ENCODE measurements at regions not wholly inside any gene's neighbourhood (a gene's known extent, or its start where the extent isn't known, plus 50 kb on each side); places are given as distances from the start of the nearest gene placed in this dataset.

- TF ChIP-seq RAD21 (IDR thresholded peaks at IDR 0.05; ENCODE audit: low read depth) (no peak), EP300 (IDR thresholded peaks at IDR 0.05; ENCODE audit: borderline replicate concordance) (no peak), CREB1 (IDR thresholded peaks at IDR 0.05; ENCODE audit: low read depth) (no peak)
Observed at GRCh38 chr15:69554279-69554961, 101.8 kb downstream of the RPLP1 start.

GRCh38 chr15:69555080-69555479, 102.5 kb downstream of the RPLP1 start:
- TF ChIP-seq ZBTB7A (IDR thresholded peaks at IDR 0.05; ENCODE audit: low read depth) = no peak
- TF ChIP-seq TEAD4 (IDR thresholded peaks at IDR 0.05) = no peak
- TF ChIP-seq MAX (IDR thresholded peaks at IDR 0.05) = no peak
- no peak for TF ChIP-seq USF1 (IDR thresholded peaks at IDR 0.05)
- no peak for TF ChIP-seq TAF1 (IDR thresholded peaks at IDR 0.05; ENCODE audit: low read depth)
- no peak for TF ChIP-seq YY1 (IDR thresholded peaks at IDR 0.05; ENCODE audit: low read depth)
- no peak for TF ChIP-seq NFIC (IDR thresholded peaks at IDR 0.05)
- no peak for TF ChIP-seq EP300 (IDR thresholded peaks at IDR 0.05; ENCODE audit: borderline replicate concordance)
- TF ChIP-seq FOXM1 (IDR thresholded peaks at IDR 0.05; ENCODE audit: borderline replicate concordance, low read depth) = no peak

GRCh38 chr15:69556344-69556743, 103.7 kb downstream of the RPLP1 start:
- TF ChIP-seq EGR1 (IDR thresholded peaks at IDR 0.05) (no peak), NFIC (IDR thresholded peaks at IDR 0.05) (no peak), USF1 (IDR thresholded peaks at IDR 0.05) (no peak), ZBTB7A (IDR thresholded peaks at IDR 0.05; ENCODE audit: low read depth) (no peak), FOXM1 (IDR thresholded peaks at IDR 0.05; ENCODE audit: borderline replicate concordance, low read depth) (no peak), TAF1 (IDR thresholded peaks at IDR 0.05; ENCODE audit: low read depth) (no peak), CREB1 (IDR thresholded peaks at IDR 0.05; ENCODE audit: low read depth) (no peak), REST (IDR thresholded peaks at IDR 0.05; ENCODE audit: low read depth) (no peak), TCF12 (IDR thresholded peaks at IDR 0.05; ENCODE audit: low read depth) (no peak), MAX (IDR thresholded peaks at IDR 0.05) (no peak), YY1 (IDR thresholded peaks at IDR 0.05; ENCODE audit: low read depth) (no peak), RAD21 (IDR thresholded peaks at IDR 0.05; ENCODE audit: low read depth) (no peak), CEBPB (IDR thresholded peaks at IDR 0.05) (no peak), EP300 (IDR thresholded peaks at IDR 0.05; ENCODE audit: borderline replicate concordance) (no peak), TEAD4 (IDR thresholded peaks at IDR 0.05) (no peak)

- TF ChIP-seq TAF1 (IDR thresholded peaks at IDR 0.05; ENCODE audit: low read depth) = no peak
- TF ChIP-seq TCF12 (IDR thresholded peaks at IDR 0.05; ENCODE audit: low read depth) = peak; percentile 78
- no peak for TF ChIP-seq USF1 (IDR thresholded peaks at IDR 0.05)
- TF ChIP-seq TEAD4 (IDR thresholded peaks at IDR 0.05) = peak; percentile 92
- peak; percentile 81 for TF ChIP-seq EP300 (IDR thresholded peaks at IDR 0.05; ENCODE audit: borderline replicate concordance)
- TF ChIP-seq CEBPB (IDR thresholded peaks at IDR 0.05) = peak; percentile 76
- TF ChIP-seq EGR1 (IDR thresholded peaks at IDR 0.05) = no peak
- peak; percentile 57; the same call in 1 of the 2 replicates for TF ChIP-seq FOXM1 (IDR thresholded peaks at IDR 0.05; ENCODE audit: borderline replicate concordance, low read depth)
- peak; percentile 83; the same call in 1 of the 2 replicates for TF ChIP-seq NFIC (IDR thresholded peaks at IDR 0.05)
- no peak for TF ChIP-seq CREB1 (IDR thresholded peaks at IDR 0.05; ENCODE audit: low read depth)
- TF ChIP-seq YY1 (IDR thresholded peaks at IDR 0.05; ENCODE audit: low read depth) = no peak
- no peak for TF ChIP-seq RAD21 (IDR thresholded peaks at IDR 0.05; ENCODE audit: low read depth)
- no peak for TF ChIP-seq REST (IDR thresholded peaks at IDR 0.05; ENCODE audit: low read depth)
- TF ChIP-seq ZBTB7A (IDR thresholded peaks at IDR 0.05; ENCODE audit: low read depth) = no peak
- TF ChIP-seq MAX (IDR thresholded peaks at IDR 0.05) = peak; percentile 64
Observed at GRCh38 chr15:69557020-69557706, 104.5 kb downstream of the RPLP1 start.

All from Ishikawa (cell line).